ENCODE measurements at regions not wholly inside any gene's neighbourhood (a gene's known extent, or its start where the extent isn't known, plus 50 kb on each side); places are given as distances from the start of the nearest gene placed in this dataset.

GRCh38 chr13:67635754-67636153, 405.6 kb upstream of the PCDH9 start:
- no peaks in the 10 kb centered on the region for H3K4me1 ChIP-seq (ENCODE audit: control insufficient read depth, insufficient read depth, low read length)
- no peaks in the 10 kb centered on the region for H3K9me3 ChIP-seq (ENCODE audit: control insufficient read depth, insufficient read depth, low read depth, low read length)
- CTCF ChIA-PET = interaction anchor here (0.6 to 1.2 kb wide), 2 partner anchors 11 to 1007 kb away, joined by 3 read pairs; no protein-coding TSS in a partner anchor
- H3K36me3 ChIP-seq (ENCODE audit: control insufficient read depth in 2 of 2, insufficient read depth in 1 of 2, low read length in 2 of 2) = no peaks in the 10 kb centered on the region
- no peak for TF ChIP-seq ZBTB11 (tag by site-specific recombination; conservative IDR thresholded peaks at IDR 0.05; ENCODE audit: low read depth)
- no peak for TF ChIP-seq ZNF394 (tag by site-specific recombination; IDR thresholded peaks at IDR 0.05; ENCODE audit: borderline replicate concordance)
- TF ChIP-seq ZNF404 (tag by site-specific recombination; IDR thresholded peaks at IDR 0.05) = no peak
- no peak for TF ChIP-seq ZNF133 (tag by site-specific recombination; IDR thresholded peaks at IDR 0.05)
- TF ChIP-seq FEZF1 (tag by site-specific recombination; IDR thresholded peaks at IDR 0.05) = no peak
- TF ChIP-seq ZNF324 (tag by site-specific recombination; IDR thresholded peaks at IDR 0.05) = no peak
- TF ChIP-seq GLIS1 (tag by site-specific recombination; IDR thresholded peaks at IDR 0.05) = no peak
- TF ChIP-seq ZIC2 (tag by site-specific recombination; IDR thresholded peaks at IDR 0.05) = no peak
- TF ChIP-seq ZFP69B (tag by site-specific recombination; IDR thresholded peaks at IDR 0.05) = no peak
- TF ChIP-seq ZNF391 (tag by site-specific recombination; IDR thresholded peaks at IDR 0.05; ENCODE audit: borderline replicate concordance, low read depth) = no peak
- no peak overlapping the region for H3K27ac ChIP-seq (ENCODE audit: extremely low read depth, low read depth, low read length)
- POLR2A ChIA-PET = no interaction called here
- H3K4me3 ChIP-seq (ENCODE audit: low read depth, low read length) = no peak overlapping the region

- no peak overlapping the region for H3K27ac ChIP-seq (ENCODE audit: extremely low read depth, low read depth, low read length)
- no peaks in the 10 kb centered on the region for H3K36me3 ChIP-seq (ENCODE audit: control insufficient read depth in 2 of 2, insufficient read depth in 1 of 2, low read length in 2 of 2)
- no peak overlapping the region for H3K4me3 ChIP-seq (ENCODE audit: low read depth, low read length)
- POLR2A ChIA-PET = no interaction called here
- no peaks in the 10 kb centered on the region for H3K4me1 ChIP-seq (ENCODE audit: control insufficient read depth, insufficient read depth, low read length)
- H3K9me3 ChIP-seq (ENCODE audit: control insufficient read depth, insufficient read depth, low read depth, low read length) = no peaks in the 10 kb centered on the region
- TF ChIP-seq HOXD13 (CRISPR knock-in tag; IDR thresholded peaks at IDR 0.05; ENCODE audit: borderline replicate concordance) (no peak), BCL6B (tag by site-specific recombination; IDR thresholded peaks at IDR 0.05) (no peak), ZNF624 (tag by site-specific recombination; IDR thresholded peaks at IDR 0.05) (no peak), ZBTB6 (tag by site-specific recombination; IDR thresholded peaks at IDR 0.05) (no peak), BCL11A (tag by site-specific recombination; IDR thresholded peaks at IDR 0.05; ENCODE audit: low read depth) (no peak), ZNF140 (tag by site-specific recombination; IDR thresholded peaks at IDR 0.05) (no peak)
- CTCF ChIA-PET = no interaction called here
Measured at GRCh38 chr13:67632590-67632989, 402.5 kb upstream of the PCDH9 start.

- TF ChIP-seq ZNF664 (tag by site-specific recombination; IDR thresholded peaks at IDR 0.05) (no peak), ELK4 (IDR thresholded peaks at IDR 0.05; ENCODE audit: borderline replicate concordance, low read depth, low read length) (peak; percentile 58; the same call in 1 of the 2 replicates), YY2 (tag by site-specific recombination; IDR thresholded peaks at IDR 0.05) (no peak)
- ChIA-PET CTCF (no interaction called here), POLR2A (no interaction called here)
- no peaks in the 10 kb centered on the region for H3K4me1 ChIP-seq (ENCODE audit: control insufficient read depth, insufficient read depth, low read length)
- no peaks in the 10 kb centered on the region for H3K9me3 ChIP-seq (ENCODE audit: control insufficient read depth, insufficient read depth, low read depth, low read length)
- H3K27ac ChIP-seq (ENCODE audit: extremely low read depth, low read depth, low read length) = no peak overlapping the region
- no peak overlapping the region for H3K4me3 ChIP-seq (ENCODE audit: low read depth, low read length)
- H3K36me3 ChIP-seq (ENCODE audit: control insufficient read depth in 2 of 2, insufficient read depth in 1 of 2, low read length in 2 of 2) = no peaks in the 10 kb centered on the region
Measured at GRCh38 chr13:67630640-67631039, 400.5 kb upstream of the PCDH9 start.
